ENCODE measurements at regions not wholly inside any gene's neighbourhood (a gene's known extent, or its start where the extent isn't known, plus 50 kb on each side); places are given as distances from the start of the nearest gene placed in this dataset.

DNA sequence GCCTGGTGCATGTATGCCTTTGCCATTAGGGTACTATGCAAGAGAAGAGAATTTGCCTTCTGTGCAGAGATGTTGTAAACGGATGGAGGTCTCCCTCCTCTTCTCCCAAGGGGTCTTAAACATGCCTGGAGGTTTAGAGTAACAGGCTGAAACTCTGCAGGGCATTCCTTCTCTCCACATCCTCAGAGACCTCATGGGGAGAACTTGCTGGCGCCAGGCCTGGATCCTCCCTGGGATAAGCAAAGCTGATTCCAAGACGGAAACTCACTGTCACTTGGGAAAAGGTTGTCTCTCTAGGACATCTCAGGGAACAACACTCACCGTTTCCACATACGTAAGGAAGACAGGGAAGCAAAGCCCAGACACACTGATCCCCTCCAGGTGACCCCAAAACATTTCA, 76.9 kb upstream of the GPM6B start:
- H3K79me2 ChIP-seq (ENCODE audit: insufficient read depth), result no peaks in the 10 kb centered on the region
- ChIA-PET POLR2A (no interaction called here), CTCF (interaction anchor here (1.1 kb wide), 1 partner anchor 35 kb away, joined by 3 read pairs; no protein-coding TSS in a partner anchor)
- H3F3A ChIP-seq (replicated peaks; ENCODE audit: insufficient read depth), result no peaks in the 10 kb centered on the region
- no peak overlapping the region for H3K9ac ChIP-seq
- no peaks in the 10 kb centered on the region for H3K9me3 ChIP-seq
- no peaks in the 10 kb centered on the region for H4K20me1 ChIP-seq (ENCODE audit: insufficient read depth)
- WGBS (ENCODE audit: low lambda C conversion rate), result 35% methylated on average over 5 of the region's 5 CpGs
- no peaks in the 10 kb centered on the region for H3K4me1 ChIP-seq (ENCODE audit: control insufficient read depth in 1 of 2, insufficient read depth in 2 of 2, low read depth in 1 of 2, low read length in 1 of 2)
- TF ChIP-seq TAF1 (IDR thresholded peaks at IDR 0.05; ENCODE audit: borderline replicate concordance, low read depth, low read length) (no peak), GABPA (IDR thresholded peaks at IDR 0.05; ENCODE audit: low read depth) (no peak), ELF1 (IDR thresholded peaks at IDR 0.05) (no peak), ZBTB33 (IDR thresholded peaks at IDR 0.05; ENCODE audit: borderline replicate concordance, low read depth) (no peak), PBX3 (IDR thresholded peaks at IDR 0.05) (no peak), SIN3A (IDR thresholded peaks at IDR 0.05; ENCODE audit: borderline replicate concordance, low read depth, low read length) (no peak), TEAD4 (IDR thresholded peaks at IDR 0.05; ENCODE audit: borderline replicate concordance, insufficient read depth) (no peak), POLR2AphosphoS5 (IDR thresholded peaks at IDR 0.05; ENCODE audit: low read depth, low read length) (no peak), RAD21 (IDR thresholded peaks at IDR 0.05; ENCODE audit: low read length) (no peak), SMC3 (IDR thresholded peaks at IDR 0.05; ENCODE audit: low read depth, low read length) (no peak)
- TF ChIP-seq, protein P1, sequence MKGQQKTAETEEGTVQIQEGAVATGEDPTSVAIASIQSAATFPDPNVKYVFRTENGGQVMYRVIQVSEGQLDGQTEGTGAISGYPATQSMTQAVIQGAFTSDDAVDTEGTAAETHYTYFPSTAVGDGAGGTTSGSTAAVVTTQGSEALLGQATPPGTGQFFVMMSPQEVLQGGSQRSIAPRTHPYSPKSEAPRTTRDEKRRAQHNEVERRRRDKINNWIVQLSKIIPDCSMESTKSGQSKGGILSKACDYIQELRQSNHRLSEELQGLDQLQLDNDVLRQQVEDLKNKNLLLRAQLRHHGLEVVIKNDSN (IDR thresholded peaks at IDR 0.05; ENCODE audit: borderline replicate concordance, low read depth), result no peak
- peaks cover 19% of the 10 kb centered on the region; the same call in 1 of the 2 replicates for H3K27me3 ChIP-seq (ENCODE audit: insufficient read depth)
- no peak for DNase-seq
- H3K36me3 ChIP-seq (replicated peaks in 1 of 2; ENCODE audit: control insufficient read depth in 1 of 2, insufficient read depth in 2 of 2, low read length in 1 of 2), result no peaks in the 10 kb centered on the region
- no peak overlapping the region for H2AFZ ChIP-seq (ENCODE audit: low read depth)
- H3K4me3 ChIP-seq (ENCODE audit: low read depth in 2 of 2, low read length in 1 of 2), result no peak overlapping the region
- no peaks in the 10 kb centered on the region for H3K9me2 ChIP-seq
- H3K27ac ChIP-seq (ENCODE audit: low read depth in 2 of 2, low read length in 1 of 2), result no peak overlapping the region
- H3K4me2 ChIP-seq, result no peak overlapping the region

DNA sequence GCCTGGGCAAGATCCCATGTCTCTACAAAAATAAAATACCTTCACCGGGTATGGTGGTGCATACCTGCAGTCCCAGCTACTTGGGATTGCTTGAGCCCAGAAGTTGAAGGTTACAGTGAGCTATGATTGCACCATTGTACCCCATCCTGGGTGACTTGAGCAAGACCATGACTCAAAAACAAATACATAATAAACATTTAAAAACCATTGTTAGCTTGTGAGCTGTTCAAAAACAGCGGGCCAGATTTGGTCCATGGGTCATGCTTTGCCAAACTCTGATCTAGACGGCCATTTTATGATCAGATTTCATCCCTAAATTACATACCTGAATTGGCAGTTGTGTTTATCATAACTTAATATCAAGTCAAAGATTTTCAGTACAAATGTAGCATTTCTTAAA, 76.0 kb upstream of the GPM6B start:
- no peak for DNase-seq

More for the DNA sequence above, 76.0 kb upstream of the GPM6B start:
- no peaks in the 10 kb centered on the region for H4K20me1 ChIP-seq (ENCODE audit: insufficient read depth)
- no peak overlapping the region for H2AFZ ChIP-seq (ENCODE audit: low read depth)
- H3K36me3 ChIP-seq (replicated peaks in 1 of 2; ENCODE audit: control insufficient read depth in 1 of 2, insufficient read depth in 2 of 2, low read length in 1 of 2), result no peaks in the 10 kb centered on the region
- no peaks in the 10 kb centered on the region for H3K9me2 ChIP-seq
- peaks cover 19% of the 10 kb centered on the region; the same call in 1 of the 2 replicates for H3K27me3 ChIP-seq (ENCODE audit: insufficient read depth)
- CTCF ChIA-PET, result interaction anchor here (1.1 kb wide), 1 partner anchor 34 kb away, joined by 3 read pairs; no protein-coding TSS in a partner anchor
- no peaks in the 10 kb centered on the region for H3F3A ChIP-seq (replicated peaks; ENCODE audit: insufficient read depth)
- POLR2A ChIA-PET, result no interaction called here
- H3K9ac ChIP-seq, result no peak overlapping the region
- H3K4me3 ChIP-seq (ENCODE audit: low read depth in 2 of 2, low read length in 1 of 2), result no peak overlapping the region
- no peak for TF ChIP-seq NRF1 (IDR thresholded peaks at IDR 0.05; ENCODE audit: low read depth, low read length)
- TF ChIP-seq ZBTB33 (IDR thresholded peaks at IDR 0.05; ENCODE audit: borderline replicate concordance, low read depth), result no peak
- TF ChIP-seq ELF1 (IDR thresholded peaks at IDR 0.05), result no peak
- no peak for TF ChIP-seq NFIC (IDR thresholded peaks at IDR 0.05; ENCODE audit: borderline replicate concordance)
- TF ChIP-seq FOXJ3 (CRISPR knock-in tag; IDR thresholded peaks at IDR 0.05), result no peak
- no peak for TF ChIP-seq RXRA (IDR thresholded peaks at IDR 0.05; ENCODE audit: borderline replicate concordance, low read depth)
- TF ChIP-seq FOSL2 (IDR thresholded peaks at IDR 0.05; ENCODE audit: borderline replicate concordance, low read depth), result no peak
- no peak for TF ChIP-seq GABPA (IDR thresholded peaks at IDR 0.05; ENCODE audit: low read depth)
- TF ChIP-seq TEAD4 (IDR thresholded peaks at IDR 0.05; ENCODE audit: borderline replicate concordance, insufficient read depth), result no peak
- TF ChIP-seq TCF12 (IDR thresholded peaks at IDR 0.05), result no peak
- no peak for TF ChIP-seq RFX5 (IDR thresholded peaks at IDR 0.05; ENCODE audit: low read length)
- H3K9me3 ChIP-seq, result no peaks in the 10 kb centered on the region
- H3K79me2 ChIP-seq (ENCODE audit: insufficient read depth), result no peaks in the 10 kb centered on the region
- H3K4me2 ChIP-seq, result no peak overlapping the region
- WGBS (ENCODE audit: low lambda C conversion rate), result 34% methylated on average over 3 of the region's 3 CpGs
- no peaks in the 10 kb centered on the region for H3K4me1 ChIP-seq (ENCODE audit: control insufficient read depth in 1 of 2, insufficient read depth in 2 of 2, low read depth in 1 of 2, low read length in 1 of 2)
- H3K27ac ChIP-seq (ENCODE audit: low read depth in 2 of 2, low read length in 1 of 2), result no peak overlapping the region

Data from SK-N-SH (cell line).